MM.1S (cell line): ENCODE measurements at regions not wholly inside any gene's neighbourhood (a gene's known extent, or its start where the extent isn't known, plus 50 kb on each side); places are given as distances from the start of the nearest gene placed in this dataset.
"Not testable (repeated sequence)": the region's sequence is repeated elsewhere in the genome, so short reads cannot be mapped to it uniquely, and the experiment has no call there.

Experiments used
- DNase-seq: peaks from one replicate; pipeline ENCODE4 v3.0.0-alpha.2; 2015
- H2AFZ ChIP-seq: fragments of 300-600 bp; sonication (generic); 2 replicates; pipeline ENCODE4 v1.6.0; 2016; ENCODE audit warnings: antibody characterized with exemption, low read length
- H3F3A ChIP-seq: fragments of 300-600 bp; sonication (generic); 2 replicates; pipeline ENCODE4 v1.6.1; 2016; ENCODE audit warnings: mild to moderate bottlenecking, antibody characterized with exemption, low read length, moderate library complexity, mixed read lengths; ENCODE audit not compliant: insufficient read depth
- H3K27ac ChIP-seq: fragments of 300-600 bp; sonication (generic); 2 replicates; pipeline ENCODE4 v1.5.1; 2016; ENCODE audit warnings: mild to moderate bottlenecking, low read length
- H3K27me3 ChIP-seq: fragments of 300-600 bp; sonication (generic); replicated peaks from 2 replicates; pipeline ENCODE4 v1.6.0; 2016; ENCODE audit warnings: low read length; ENCODE audit not compliant: insufficient read depth
- H3K36me3 ChIP-seq: fragments of 300-600 bp; sonication (generic); replicated peaks from 2 replicates; pipeline ENCODE4 v1.6.1; 2016; ENCODE audit warnings: mild to moderate bottlenecking, low read length, mixed read lengths; ENCODE audit not compliant: insufficient read depth
- H3K4me1 ChIP-seq: fragments of 300-600 bp; sonication (generic); 2 replicates; pipeline ENCODE4 v1.6.1; 2016; ENCODE audit warnings: low read length, mixed read lengths
- H3K4me2 ChIP-seq: fragments of 300-600 bp; sonication (generic); 2 replicates; pipeline ENCODE4 v1.6.0; 2016; ENCODE audit warnings: low read depth, low read length
- H3K4me3 ChIP-seq: fragments of 300-600 bp; sonication (generic); 2 replicates; pipeline ENCODE4 v1.5.1; 2016; ENCODE audit warnings: low read length, mixed read lengths
- H3K79me2 ChIP-seq: fragments of 300-600 bp; sonication (generic); 2 replicates; pipeline ENCODE4 v1.6.1; 2016; ENCODE audit warnings: mixed run types, low read length, mixed read lengths
- H3K9ac ChIP-seq: fragments of 300-600 bp; sonication (generic); 2 replicates; pipeline ENCODE4 v1.6.1; 2016; ENCODE audit warnings: low read length, mixed read lengths
- H3K9me2 ChIP-seq: fragments of 300-600 bp; sonication (generic); replicated peaks from 2 replicates; pipeline ENCODE4 v1.6.1; 2016; ENCODE audit warnings: mild to moderate bottlenecking, low read length, mixed read lengths; ENCODE audit not compliant: insufficient read depth
- H3K9me3 ChIP-seq: fragments of 300-600 bp; sonication (generic); replicated peaks from 2 replicates; pipeline ENCODE4 v1.6.1; 2016; ENCODE audit warnings: mild to moderate bottlenecking, low read length, mixed read lengths; ENCODE audit not compliant: insufficient read depth
- H4K20me1 ChIP-seq: fragments of 300-600 bp; sonication (generic); 2 replicates; pipeline ENCODE4 v1.6.1; 2016; ENCODE audit warnings: mild to moderate bottlenecking, low read length, moderate library complexity, mixed read lengths; ENCODE audit not compliant: insufficient read depth
- CTCF ChIP-seq: fragments of 300-600 bp; sonication (generic); IDR thresholded peaks from 2 replicates; pipeline ENCODE4 v1.5.1; 2016; ENCODE audit warnings: antibody characterized with exemption, low read length, mixed read lengths
- EZH2 ChIP-seq: fragments of 300-600 bp; sonication (generic); optimal IDR thresholded peaks from 2 replicates; pipeline ENCODE3; 2017; ENCODE audit warnings: low read depth, mild to moderate bottlenecking, antibody characterized with exemption, low read length, mixed read lengths
- EZH2phosphoT487 ChIP-seq: fragments of 300-600 bp; sonication (generic); IDR thresholded peaks from 2 replicates; pipeline ENCODE4 v1.6.1; 2018; ENCODE audit warnings: antibody characterized with exemption, low read length

- Histone ChIP-seq H4K20me1 (no peaks in the 10 kb centered on the region), H3K9me3 (no peaks in the 10 kb centered on the region), H3K4me3 (no peak overlapping the region), H2AFZ (no peak overlapping the region), H3K9ac (no peak overlapping the region), H3K36me3 (no peaks in the 10 kb centered on the region), H3K4me2 (no peak overlapping the region), H3K27ac (no peak overlapping the region), H3K79me2 (no peaks in the 10 kb centered on the region), H3K27me3 (no peaks in the 10 kb centered on the region), H3K9me2 (no peaks in the 10 kb centered on the region), H3F3A (no peaks in the 10 kb centered on the region), H3K4me1 (no peaks in the 10 kb centered on the region)
- no peak for TF ChIP-seq EZH2
- TF ChIP-seq EZH2phosphoT487: no peak
- TF ChIP-seq CTCF: no peak
- no peak for DNase-seq
Measured at GRCh38 chr9:97774673-97775072, 77.5 kb upstream of the XPA start.

DNA sequence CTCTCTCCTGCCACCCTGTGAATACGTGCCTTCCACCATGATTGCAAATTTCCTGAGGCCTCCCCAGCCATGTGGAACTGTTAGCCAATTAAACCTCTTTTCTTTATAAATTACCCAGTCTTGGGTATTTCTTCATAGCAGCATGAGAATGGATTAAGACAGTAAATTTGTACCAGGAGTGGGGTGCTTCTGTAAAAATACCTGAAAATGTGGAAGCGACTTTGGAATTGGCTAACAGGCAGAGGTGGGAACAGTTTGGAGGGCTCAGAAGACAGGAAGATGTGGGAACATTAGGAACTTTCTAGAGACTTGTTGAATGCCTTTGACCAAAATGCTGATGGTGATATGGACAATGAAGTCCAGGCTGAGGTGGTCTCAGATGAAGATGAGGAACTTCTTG is 74.3 kb upstream of the FOXE1 start:
- H3K9ac ChIP-seq, H3K4me3 ChIP-seq, H3K36me3 ChIP-seq, H3K79me2 ChIP-seq, H3K4me1 ChIP-seq, H3K9me2 ChIP-seq, H3K27ac ChIP-seq, H3K9me3 ChIP-seq, H3K27me3 ChIP-seq, H2AFZ ChIP-seq, H3K4me2 ChIP-seq, H4K20me1 ChIP-seq, H3F3A ChIP-seq, DNase-seq: not testable (repeated sequence)

DNA sequence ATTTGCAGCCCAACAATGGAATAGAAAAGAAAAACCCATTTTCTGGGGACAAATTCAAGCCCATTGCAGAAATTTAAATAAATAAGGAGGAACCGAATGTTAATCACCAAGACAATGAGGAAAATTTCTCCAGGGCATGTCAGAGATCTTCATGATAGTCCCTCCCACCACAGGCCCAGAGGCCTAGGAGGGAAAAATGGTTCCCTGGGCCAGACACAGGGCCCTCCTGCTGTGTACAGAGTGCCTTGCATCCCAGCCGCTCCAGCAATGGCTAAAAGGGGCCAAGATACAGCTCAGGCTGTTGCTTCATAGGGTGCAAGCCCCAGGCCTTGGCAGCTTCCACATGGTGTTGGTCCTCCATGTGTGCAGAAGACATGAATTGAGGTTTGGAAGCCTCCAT is 73.4 kb upstream of the FOXE1 start:
- Histone ChIP-seq H2AFZ (no peak overlapping the region), H3K27me3 (no peaks in the 10 kb centered on the region), H3K4me1 (no peaks in the 10 kb centered on the region), H3K4me2 (no peak overlapping the region), H4K20me1 (no peaks in the 10 kb centered on the region), H3K9me3 (no peaks in the 10 kb centered on the region), H3K79me2 (no peaks in the 10 kb centered on the region), H3K4me3 (no peak overlapping the region), H3K9ac (no peak overlapping the region), H3K36me3 (no peaks in the 10 kb centered on the region), H3F3A (no peaks in the 10 kb centered on the region), H3K27ac (no peak overlapping the region), H3K9me2 (no peaks in the 10 kb centered on the region)
- no peak for DNase-seq
- TF ChIP-seq EZH2 (no peak), EZH2phosphoT487 (no peak), CTCF (no peak)

DNA sequence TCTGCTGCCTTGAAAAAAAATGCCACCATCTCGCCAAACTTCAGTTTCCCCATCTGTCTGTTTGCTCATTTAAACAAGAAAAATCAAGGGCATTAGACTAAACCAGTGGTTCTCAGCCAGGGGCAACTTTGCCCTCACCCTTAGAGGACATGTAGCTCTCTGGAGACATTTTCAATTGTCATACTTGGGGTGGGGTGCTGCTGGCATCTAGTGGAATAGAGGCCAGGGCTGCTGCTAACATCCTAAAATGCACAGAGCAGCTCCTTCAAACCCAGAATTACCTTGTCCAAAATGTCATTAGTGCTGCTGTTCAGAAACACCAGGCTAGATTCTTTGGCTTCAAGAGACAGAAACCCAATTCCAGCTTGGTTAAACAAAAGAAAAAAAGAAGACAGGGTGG is 71.1 kb upstream of the FOXE1 start:
- TF ChIP-seq EZH2 (no peak), EZH2phosphoT487 (no peak), CTCF (no peak)
- Histone ChIP-seq H3K4me2 (no peak overlapping the region), H3K27me3 (no peaks in the 10 kb centered on the region), H3K79me2 (no peaks in the 10 kb centered on the region), H3K4me3 (no peak overlapping the region), H3K27ac (no peak overlapping the region), H3K9me3 (no peaks in the 10 kb centered on the region), H3K4me1 (no peaks in the 10 kb centered on the region), H3F3A (no peaks in the 10 kb centered on the region), H3K9ac (no peak overlapping the region), H2AFZ (no peak overlapping the region), H4K20me1 (no peaks in the 10 kb centered on the region), H3K36me3 (no peaks in the 10 kb centered on the region), H3K9me2 (no peaks in the 10 kb centered on the region)
- no peak for DNase-seq
